ENCODE measurements at regions not wholly inside any gene's neighbourhood (a gene's known extent, or its start where the extent isn't known, plus 50 kb on each side); places are given as distances from the start of the nearest gene placed in this dataset.

- BruUV-seq (replicated peaks), result no TSS peak
- H4K20me1 ChIP-seq (replicated peaks; ENCODE audit: control insufficient read depth, insufficient read depth, low read length), result no peaks in the 10 kb centered on the region
- ChIA-PET CTCF (ENCODE audit: low intra/inter-chr PET ratio) (no interaction called here), POLR2A (no interaction called here)
- no peak overlapping the region for H3K4me3 ChIP-seq
- WGBS (ENCODE audit: insufficient coverage, low coverage, missing lambda C conversion rate), result 5% methylated on average over 2 of the region's 2 CpGs
- ATAC-seq (no peak), FAIRE-seq (no peak), DNase-seq (ENCODE audit: extremely low read depth in 1 of 4, low spot score in 3 of 4) (no peak)
- H3K9me1 ChIP-seq (ENCODE audit: control insufficient read depth, insufficient read depth, low read length), result no peaks in the 10 kb centered on the region
- H3K27ac ChIP-seq (ENCODE audit: extremely low read depth, low read depth, low read length), result no peak overlapping the region
- no peak for TF ChIP-seq CBX2 (IDR thresholded peaks at IDR 0.05; ENCODE audit: insufficient read depth, low read length, poor library complexity, severe bottlenecking)
- no peak for TF ChIP-seq MEF2D (tag; conservative IDR thresholded peaks at IDR 0.05; ENCODE audit: low read depth)
- TF ChIP-seq, protein P1, sequence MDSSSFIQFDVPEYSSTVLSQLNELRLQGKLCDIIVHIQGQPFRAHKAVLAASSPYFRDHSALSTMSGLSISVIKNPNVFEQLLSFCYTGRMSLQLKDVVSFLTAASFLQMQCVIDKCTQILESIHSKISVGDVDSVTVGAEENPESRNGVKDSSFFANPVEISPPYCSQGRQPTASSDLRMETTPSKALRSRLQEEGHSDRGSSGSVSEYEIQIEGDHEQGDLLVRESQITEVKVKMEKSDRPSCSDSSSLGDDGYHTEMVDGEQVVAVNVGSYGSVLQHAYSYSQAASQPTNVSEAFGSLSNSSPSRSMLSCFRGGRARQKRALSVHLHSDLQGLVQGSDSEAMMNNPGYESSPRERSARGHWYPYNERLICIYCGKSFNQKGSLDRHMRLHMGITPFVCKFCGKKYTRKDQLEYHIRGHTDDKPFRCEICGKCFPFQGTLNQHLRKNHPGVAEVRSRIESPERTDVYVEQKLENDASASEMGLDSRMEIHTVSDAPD (CRISPR knock-in tag; IDR thresholded peaks at IDR 0.05), result no peak
- TF ChIP-seq SP1 (CRISPR knock-in tag; IDR thresholded peaks at IDR 0.05), result no peak
- TF ChIP-seq ZNF707 (CRISPR knock-in tag; conservative IDR thresholded peaks at IDR 0.05), result no peak
- TF ChIP-seq PHF20 (IDR thresholded peaks at IDR 0.05; ENCODE audit: partially characterized antibody), result no peak
- no peak for TF ChIP-seq ZNF780A (CRISPR knock-in tag; IDR thresholded peaks at IDR 0.05)
- TF ChIP-seq NR1H2 (CRISPR knock-in tag; IDR thresholded peaks at IDR 0.05), result no peak
- no peak for TF ChIP-seq ZNF140 (CRISPR knock-in tag; IDR thresholded peaks at IDR 0.05)
- no peak for TF ChIP-seq LARP7 (IDR thresholded peaks at IDR 0.05)
- no peak for TF ChIP-seq TRIM28 (IDR thresholded peaks at IDR 0.05)
- no peak for TF ChIP-seq ZNF41 (CRISPR knock-in tag; conservative IDR thresholded peaks at IDR 0.05)
- TF ChIP-seq MYC (IDR thresholded peaks at IDR 0.05; ENCODE audit: low read depth, low read length), result no peak
- no peak for TF ChIP-seq MYC (CRISPR knock-in tag; IDR thresholded peaks at IDR 0.05; ENCODE audit: borderline replicate concordance, low read depth)
- H3K9ac ChIP-seq (ENCODE audit: insufficient read depth in 1 of 2, low read depth in 2 of 2, low read length in 2 of 2), result no peak overlapping the region
- H3K79me2 ChIP-seq (ENCODE audit: control insufficient read depth, insufficient read depth, low read length), result no peaks in the 10 kb centered on the region
- H3K36me3 ChIP-seq (ENCODE audit: control insufficient read depth, insufficient read depth, low read length), result no peaks in the 10 kb centered on the region
- no peaks in the 10 kb centered on the region for H3K9me3 ChIP-seq (replicated peaks; ENCODE audit: control insufficient read depth, insufficient read depth, low read depth, low read length)
- no peak overlapping the region for H3K4me2 ChIP-seq (ENCODE audit: insufficient read depth, low read length)
- intact Hi-C loops (cut with micrococcal nuclease), result loop anchor here (2.0 kb wide), 2 partner anchors 47 to 797 kb away; no protein-coding TSS in a partner anchor
- peaks cover 0 to 5% of the 10 kb centered on the region in 2 experiments; a peak in 2 of 5 replicates for H3K4me1 ChIP-seq (replicated peaks in 1 of 2; ENCODE audit: control insufficient read depth in 2 of 2, insufficient read depth in 2 of 2, low read length in 2 of 2)
- H2AFZ ChIP-seq (ENCODE audit: low read depth, low read length), result no peak overlapping the region
- in situ Hi-C loops (cut with MboI), result loop anchor here (10.0 kb wide), 1 partner anchor 327 kb away; no protein-coding TSS in a partner anchor
- H3K27me3 ChIP-seq (ENCODE audit: control insufficient read depth in 2 of 2, insufficient read depth in 2 of 2, low read length in 2 of 2), result peaks cover 0 to 10% of the 10 kb centered on the region in 2 experiments; a peak in 3 of 5 replicates
Measured at GRCh38 chr7:112547916-112548315, 67.1 kb downstream of the LSMEM1 start.
